SK-N-SH treated with all-trans-retinoic acid at 6 μM for 48 hours (cell line): ENCODE measurements at regions not wholly inside any gene's neighbourhood (a gene's known extent, or its start where the extent isn't known, plus 50 kb on each side); places are given as distances from the start of the nearest gene placed in this dataset.

Source experiments
- ATAC-seq: fragments of 200-7000 bp; cut with Tn5 transposase; 3 replicates; pipeline ENCODE4 v1.9.1; 2020; ENCODE audit warnings: mild to moderate bottlenecking, moderate library complexity
- ARNTL ChIP-seq: fragments of 450-650 bp; formaldehyde crosslinking; IDR thresholded peaks from 2 replicates; pipeline ENCODE4 v1.5.0; 2020; ENCODE audit warnings: low read depth, mild to moderate bottlenecking, moderate library complexity, borderline replicate concordance
- BACH2 ChIP-seq: fragments of 250-450 bp; sonication (Bioruptor Pico); IDR thresholded peaks from 2 replicates; pipeline ENCODE4 v1.9.0; 2021; ENCODE audit warnings: mild to moderate bottlenecking, borderline replicate concordance
- CSDC2 ChIP-seq: fragments of 250-450 bp; sonication (Bioruptor Pico); IDR thresholded peaks from 2 replicates; pipeline ENCODE4 v1.5.0; 2020; ENCODE audit warnings: mild to moderate bottlenecking, moderate library complexity
- ESRRG ChIP-seq: fragments of 250-450 bp; sonication (Bioruptor Pico); IDR thresholded peaks from 2 replicates; pipeline ENCODE4 v1.6.1; 2021; ENCODE audit warnings: mild to moderate bottlenecking
- GLIS3 ChIP-seq: fragments of 250-450 bp; sonication (Bioruptor Pico); IDR thresholded peaks from 2 replicates; pipeline ENCODE4 v1.5.0; 2020; ENCODE audit warnings: mild to moderate bottlenecking, moderate library complexity
- ISL1 ChIP-seq: fragments of 250-450 bp; sonication (Bioruptor Pico); IDR thresholded peaks from 2 replicates; pipeline ENCODE4 v2.1.2; 2022; ENCODE audit warnings: mild to moderate bottlenecking, moderate library complexity
- OSR1 ChIP-seq: fragments of 250-450 bp; sonication (Bioruptor Pico); IDR thresholded peaks from 2 replicates; pipeline ENCODE4 v1.8.0; 2022; ENCODE audit warnings: moderate library complexity, mild to moderate bottlenecking, inconsistent platforms
- RARB ChIP-seq: fragments of 250-450 bp; sonication (Bioruptor Pico); IDR thresholded peaks from 2 replicates; pipeline ENCODE4 v1.8.0; 2021; ENCODE audit warnings: mild to moderate bottlenecking, moderate library complexity
- TOX ChIP-seq: fragments of 250-450 bp; sonication (Bioruptor Pico); IDR thresholded peaks from 2 replicates; pipeline ENCODE4 v1.8.0; 2021; ENCODE audit warnings: mild to moderate bottlenecking, moderate library complexity, borderline replicate concordance
- ZC3H10 ChIP-seq: fragments of 250-450 bp; sonication (Bioruptor Pico); IDR thresholded peaks from 2 replicates; pipeline ENCODE4 v1.5.1; 2021; ENCODE audit warnings: mild to moderate bottlenecking, moderate library complexity
- ZFP3 ChIP-seq: fragments of 250-450 bp; sonication (Bioruptor Pico); IDR thresholded peaks from 2 replicates; pipeline ENCODE4 v1.5.0; 2020; ENCODE audit warnings: mild to moderate bottlenecking, moderate library complexity
- ZFP30 ChIP-seq: fragments of 450-650 bp; formaldehyde crosslinking; IDR thresholded peaks from 2 replicates; pipeline ENCODE4 v1.5.0; 2022; ENCODE audit warnings: mild to moderate bottlenecking, moderate library complexity
- ZNF70 ChIP-seq: fragments of 450-650 bp; formaldehyde crosslinking; IDR thresholded peaks from 2 replicates; pipeline ENCODE4 v1.5.0; 2020; ENCODE audit warnings: mild to moderate bottlenecking, moderate library complexity
- ZNF8 ChIP-seq: fragments of 450-650 bp; formaldehyde crosslinking; IDR thresholded peaks from 2 replicates; pipeline ENCODE4 v1.5.0; 2020; ENCODE audit warnings: mild to moderate bottlenecking, moderate library complexity
- TF ChIP-seq, protein P1 (sequence below): fragments of 250-450 bp; sonication (Bioruptor Pico); IDR thresholded peaks from 2 replicates; pipeline ENCODE4 v1.5.0; 2020; ENCODE audit warnings: mild to moderate bottlenecking, moderate library complexity
- TF ChIP-seq, protein P2 (sequence below): fragments of 250-450 bp; sonication (Bioruptor Pico); IDR thresholded peaks from 2 replicates; pipeline ENCODE4 v1.5.1; 2020; ENCODE audit warnings: low read depth, mild to moderate bottlenecking, moderate library complexity
- TF ChIP-seq, protein P3 (sequence below): fragments of 250-450 bp; sonication (Bioruptor Pico); IDR thresholded peaks from 2 replicates; pipeline ENCODE4 v1.8.0; 2020; ENCODE audit warnings: mild to moderate bottlenecking, moderate library complexity, borderline replicate concordance
- TF ChIP-seq, protein P4 (sequence below): fragments of 250-450 bp; sonication (Bioruptor Pico); IDR thresholded peaks from 2 replicates; pipeline ENCODE4 v1.8.0; 2021; ENCODE audit warnings: low read depth, mild to moderate bottlenecking, moderate library complexity, borderline replicate concordance

DNA sequence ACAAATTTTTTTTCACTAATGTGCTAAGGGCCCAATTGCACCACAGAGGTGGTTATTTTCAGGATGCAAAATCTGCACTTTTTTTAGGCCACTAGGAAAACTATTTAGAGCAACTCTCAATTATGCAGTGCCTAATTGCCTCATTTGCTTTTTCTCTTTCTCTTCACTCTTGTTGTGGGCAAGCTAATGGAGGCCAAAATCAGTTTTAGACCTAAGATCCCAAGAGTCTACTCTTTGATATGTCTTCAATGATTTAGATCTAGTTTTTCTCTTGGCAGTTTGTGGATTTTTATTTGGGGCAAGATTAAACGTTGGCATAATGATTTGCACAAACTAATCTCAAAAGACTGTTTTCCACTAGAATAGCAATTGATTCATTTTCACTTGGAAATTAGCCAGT, 1996.9 kb downstream of the LRRC4C start:
- TF ChIP-seq ZNF8 (CRISPR knock-in tag): no peak
- TF ChIP-seq, protein P1, sequence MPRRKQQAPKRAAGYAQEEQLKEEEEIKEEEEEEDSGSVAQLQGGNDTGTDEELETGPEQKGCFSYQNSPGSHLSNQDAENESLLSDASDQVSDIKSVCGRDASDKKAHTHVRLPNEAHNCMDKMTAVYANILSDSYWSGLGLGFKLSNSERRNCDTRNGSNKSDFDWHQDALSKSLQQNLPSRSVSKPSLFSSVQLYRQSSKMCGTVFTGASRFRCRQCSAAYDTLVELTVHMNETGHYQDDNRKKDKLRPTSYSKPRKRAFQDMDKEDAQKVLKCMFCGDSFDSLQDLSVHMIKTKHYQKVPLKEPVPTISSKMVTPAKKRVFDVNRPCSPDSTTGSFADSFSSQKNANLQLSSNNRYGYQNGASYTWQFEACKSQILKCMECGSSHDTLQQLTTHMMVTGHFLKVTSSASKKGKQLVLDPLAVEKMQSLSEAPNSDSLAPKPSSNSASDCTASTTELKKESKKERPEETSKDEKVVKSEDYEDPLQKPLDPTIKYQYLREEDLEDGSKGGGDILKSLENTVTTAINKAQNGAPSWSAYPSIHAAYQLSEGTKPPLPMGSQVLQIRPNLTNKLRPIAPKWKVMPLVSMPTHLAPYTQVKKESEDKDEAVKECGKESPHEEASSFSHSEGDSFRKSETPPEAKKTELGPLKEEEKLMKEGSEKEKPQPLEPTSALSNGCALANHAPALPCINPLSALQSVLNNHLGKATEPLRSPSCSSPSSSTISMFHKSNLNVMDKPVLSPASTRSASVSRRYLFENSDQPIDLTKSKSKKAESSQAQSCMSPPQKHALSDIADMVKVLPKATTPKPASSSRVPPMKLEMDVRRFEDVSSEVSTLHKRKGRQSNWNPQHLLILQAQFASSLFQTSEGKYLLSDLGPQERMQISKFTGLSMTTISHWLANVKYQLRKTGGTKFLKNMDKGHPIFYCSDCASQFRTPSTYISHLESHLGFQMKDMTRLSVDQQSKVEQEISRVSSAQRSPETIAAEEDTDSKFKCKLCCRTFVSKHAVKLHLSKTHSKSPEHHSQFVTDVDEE (CRISPR knock-in tag): no peak
- TF ChIP-seq GLIS3 (CRISPR knock-in tag): no peak
- no peak for TF ChIP-seq ZFP30 (CRISPR knock-in tag)
- no peak for TF ChIP-seq ZNF70 (CRISPR knock-in tag)
- no peak for TF ChIP-seq ARNTL (CRISPR knock-in tag)
- no peak for ATAC-seq

DNA sequence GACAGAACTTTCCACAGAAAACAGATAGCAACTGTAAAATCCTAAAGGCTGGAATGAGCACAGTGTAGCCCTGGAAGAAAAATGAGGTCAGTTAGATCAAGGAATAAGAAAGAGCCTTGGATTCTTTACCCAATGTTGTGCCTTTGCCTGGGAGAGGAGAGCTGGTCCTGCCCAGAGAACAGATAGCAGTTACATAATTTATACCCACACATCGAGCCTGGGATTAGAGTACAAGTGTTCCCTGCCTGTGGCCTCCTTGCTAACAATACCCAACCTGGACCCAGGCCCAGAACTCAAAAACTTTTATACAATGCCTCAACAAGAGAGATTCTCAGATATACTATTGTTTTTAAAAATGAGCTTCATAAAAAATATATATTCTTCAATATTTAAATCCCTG, 1998.4 kb downstream of the LRRC4C start:
- TF ChIP-seq, protein P2, sequence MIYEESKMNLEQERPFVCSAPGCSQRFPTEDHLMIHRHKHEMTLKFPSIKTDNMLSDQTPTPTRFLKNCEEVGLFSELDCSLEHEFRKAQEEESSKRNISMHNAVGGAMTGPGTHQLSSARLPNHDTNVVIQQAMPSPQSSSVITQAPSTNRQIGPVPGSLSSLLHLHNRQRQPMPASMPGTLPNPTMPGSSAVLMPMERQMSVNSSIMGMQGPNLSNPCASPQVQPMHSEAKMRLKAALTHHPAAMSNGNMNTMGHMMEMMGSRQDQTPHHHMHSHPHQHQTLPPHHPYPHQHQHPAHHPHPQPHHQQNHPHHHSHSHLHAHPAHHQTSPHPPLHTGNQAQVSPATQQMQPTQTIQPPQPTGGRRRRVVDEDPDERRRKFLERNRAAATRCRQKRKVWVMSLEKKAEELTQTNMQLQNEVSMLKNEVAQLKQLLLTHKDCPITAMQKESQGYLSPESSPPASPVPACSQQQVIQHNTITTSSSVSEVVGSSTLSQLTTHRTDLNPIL: no peak
- TF ChIP-seq, protein P3, sequence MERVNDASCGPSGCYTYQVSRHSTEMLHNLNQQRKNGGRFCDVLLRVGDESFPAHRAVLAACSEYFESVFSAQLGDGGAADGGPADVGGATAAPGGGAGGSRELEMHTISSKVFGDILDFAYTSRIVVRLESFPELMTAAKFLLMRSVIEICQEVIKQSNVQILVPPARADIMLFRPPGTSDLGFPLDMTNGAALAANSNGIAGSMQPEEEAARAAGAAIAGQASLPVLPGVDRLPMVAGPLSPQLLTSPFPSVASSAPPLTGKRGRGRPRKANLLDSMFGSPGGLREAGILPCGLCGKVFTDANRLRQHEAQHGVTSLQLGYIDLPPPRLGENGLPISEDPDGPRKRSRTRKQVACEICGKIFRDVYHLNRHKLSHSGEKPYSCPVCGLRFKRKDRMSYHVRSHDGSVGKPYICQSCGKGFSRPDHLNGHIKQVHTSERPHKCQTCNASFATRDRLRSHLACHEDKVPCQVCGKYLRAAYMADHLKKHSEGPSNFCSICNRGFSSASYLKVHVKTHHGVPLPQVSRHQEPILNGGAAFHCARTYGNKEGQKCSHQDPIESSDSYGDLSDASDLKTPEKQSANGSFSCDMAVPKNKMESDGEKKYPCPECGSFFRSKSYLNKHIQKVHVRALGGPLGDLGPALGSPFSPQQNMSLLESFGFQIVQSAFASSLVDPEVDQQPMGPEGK (CRISPR knock-in tag): no peak
- TF ChIP-seq TOX (CRISPR knock-in tag) (no peak), RARB (no peak)
- TF ChIP-seq, protein P1 (CRISPR knock-in tag): no peak
- ATAC-seq: no peak

DNA sequence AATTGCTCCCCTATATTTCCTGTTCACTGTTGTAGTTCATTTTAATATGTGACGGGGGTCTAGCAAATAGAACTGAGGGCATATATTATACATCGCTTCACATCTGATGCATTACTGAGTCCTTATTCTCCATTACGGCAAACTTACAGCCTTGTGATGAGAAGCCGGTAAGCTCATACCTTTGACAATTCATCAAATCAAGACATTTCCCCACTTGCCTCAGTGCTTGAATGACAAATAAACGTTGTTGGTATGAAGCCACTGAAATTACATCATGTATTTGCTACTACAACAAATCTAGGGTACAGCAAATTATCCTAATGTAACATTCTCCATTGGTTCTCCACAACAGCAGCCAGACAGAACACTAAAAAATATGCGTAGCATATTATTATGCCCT, 1999.8 kb downstream of the LRRC4C start:
- TF ChIP-seq ISL1 (CRISPR knock-in tag) (no peak), GLIS3 (CRISPR knock-in tag) (no peak), TOX (CRISPR knock-in tag) (no peak), BACH2 (CRISPR knock-in tag) (no peak), OSR1 (CRISPR knock-in tag) (no peak)
- TF ChIP-seq, protein P4, sequence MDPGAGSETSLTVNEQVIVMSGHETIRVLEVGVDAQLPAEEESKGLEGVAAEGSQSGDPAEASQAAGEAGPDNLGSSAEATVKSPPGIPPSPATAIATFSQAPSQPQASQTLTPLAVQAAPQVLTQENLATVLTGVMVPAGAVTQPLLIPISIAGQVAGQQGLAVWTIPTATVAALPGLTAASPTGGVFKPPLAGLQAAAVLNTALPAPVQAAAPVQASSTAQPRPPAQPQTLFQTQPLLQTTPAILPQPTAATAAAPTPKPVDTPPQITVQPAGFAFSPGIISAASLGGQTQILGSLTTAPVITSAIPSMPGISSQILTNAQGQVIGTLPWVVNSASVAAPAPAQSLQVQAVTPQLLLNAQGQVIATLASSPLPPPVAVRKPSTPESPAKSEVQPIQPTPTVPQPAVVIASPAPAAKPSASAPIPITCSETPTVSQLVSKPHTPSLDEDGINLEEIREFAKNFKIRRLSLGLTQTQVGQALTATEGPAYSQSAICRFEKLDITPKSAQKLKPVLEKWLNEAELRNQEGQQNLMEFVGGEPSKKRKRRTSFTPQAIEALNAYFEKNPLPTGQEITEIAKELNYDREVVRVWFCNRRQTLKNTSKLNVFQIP (CRISPR knock-in tag): no peak
- no peak for ATAC-seq

DNA sequence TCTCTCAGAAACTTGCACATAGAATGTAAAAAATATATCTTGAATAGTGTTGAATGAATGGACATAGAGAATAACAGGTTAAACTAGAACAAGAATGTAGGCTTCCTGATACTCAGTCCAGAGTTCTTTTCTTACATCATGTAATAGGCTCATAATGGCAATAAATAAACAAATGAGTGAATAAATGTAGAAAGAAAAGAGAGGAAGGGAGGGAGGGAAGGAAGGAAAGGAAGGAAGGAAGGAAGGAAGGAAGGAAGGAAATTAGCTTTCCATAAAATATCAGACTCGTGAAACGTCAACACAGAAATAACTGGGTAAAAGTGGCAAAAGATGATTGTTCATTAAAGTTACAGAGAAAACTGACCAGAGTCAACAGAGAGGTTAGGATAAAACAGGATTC, 2001.0 kb downstream of the LRRC4C start:
- TF ChIP-seq ESRRG (CRISPR knock-in tag) (no peak), CSDC2 (CRISPR knock-in tag) (no peak), ZFP30 (CRISPR knock-in tag) (no peak), RARB (no peak), ZFP3 (CRISPR knock-in tag) (no peak), ZC3H10 (no peak), BACH2 (CRISPR knock-in tag) (no peak), ZNF8 (CRISPR knock-in tag) (no peak)
- TF ChIP-seq, protein P2: no peak
- no peak for ATAC-seq
